Adrenal gland (tissue), 9 donors: ENCODE measurements at regions not wholly inside any gene's neighbourhood (a gene's known extent, or its start where the extent isn't known, plus 50 kb on each side); places are given as distances from the start of the nearest gene placed in this dataset.

ENCODE experiments used
- DNase-seq, 7 donors: peaks; one replicate each; pipeline ENCODE4 v3.0.0-alpha.2; 2019 to 2020
- H3K27ac ChIP-seq, 5 donors: fragments of 200-600 bp; sonication (generic) in 4 of 5; 1 replicate in 3 of 5; 2 replicates in 2 of 5; pipeline versions ENCODE4 v1.5.1 to v1.8.0; 2016 to 2020; ENCODE audit warnings: mild to moderate bottlenecking in 1 of 5
- H3K27me3 ChIP-seq: fragments of 200-600 bp; 2 replicates; pipeline ENCODE4 v1.8.0; 2021
- H3K36me3 ChIP-seq, 2 donors: fragments of 200-600 bp; replicated peaks in 1 of 2; 1 replicate in 1 of 2; 2 replicates in 1 of 2; pipeline versions ENCODE4 v1.5.1 to v1.8.0; 2018 to 2022
- H3K4me1 ChIP-seq, 2 donors: fragments of 200-600 bp; replicated peaks in 1 of 2; 1 replicate in 1 of 2; 2 replicates in 1 of 2; pipeline versions ENCODE4 v1.5.1 to v1.8.0; 2018 to 2021
- H3K4me3 ChIP-seq, 4 donors: fragments of 200-600 bp; sonication (generic) in 3 of 4; one replicate each; pipeline ENCODE4 v1.5.1; 2016 to 2018
- H3K9me3 ChIP-seq, 3 donors: fragments of 200-600 bp; sonication (generic) in 1 of 3; replicated peaks in 1 of 3; 1 replicate in 2 of 3; 2 replicates in 1 of 3; pipeline versions ENCODE4 v1.5.1 to v1.8.0; 2016 to 2021
- POLR2A ChIP-seq, 2 donors: fragments of 450-650 bp; IDR thresholded peaks; one replicate each; pipeline ENCODE4 v1.6.1; 2017; ENCODE audit warnings: antibody characterized with exemption in 2 of 2, mild to moderate bottlenecking in 2 of 2, moderate library complexity in 1 of 2
- WGBS, 4 donors: extraction: QIAGEN DNeasy Blood & Tissue Kit in 2 of 4; methylation state at CpG; one replicate each; pipeline versions ENCODE4 v1.1.5 to v1.1.7; 2013 to 2017; 5-methylcytosine and 5-hydroxymethylcytosine counted together
- intact Hi-C, 2 donors: fragments of 100-400 bp; cut with DNase I; formaldehyde crosslinking; loops; one replicate each; pipeline versions ENCODE4 v1.14.1 to v1.15.0; 2022 to 2023
- TF ChIP-seq, protein P1 (sequence below), 6 experiments: fragments of 450-650 bp in 4 of 6; fragments of 200-600 bp in 2 of 6; sonication (generic) in 1 of 6; IDR thresholded peaks; 1 replicate in 5 of 6; 2 replicates in 1 of 6; pipeline versions ENCODE4 v1.5.1 to v1.8.0; 2016 to 2021; ENCODE audit warnings: antibody characterized with exemption in 6 of 6, mild to moderate bottlenecking in 2 of 6, moderate library complexity in 1 of 6
- donor health status: healthy with polysubstance abuse.
- donor health status: Bipolar disorder and iron deficiency.
- donor health status: DM: yes; HTN: yes; CAD: no.
- donor health status: DM: no; HTN: no; CAD: no.
- donor health status: DM: no; HTN: no; CAD: no.

GRCh38 chr5:153224651-153225050 lies 265.8 kb upstream of the GRIA1 start:
- Histone ChIP-seq H3K4me1 (no peaks in the 10 kb centered on the region), H3K27me3 (no peaks in the 10 kb centered on the region), H3K9me3 (no peaks in the 10 kb centered on the region), H3K27ac (no peak overlapping the region), H3K36me3 (no peaks in the 10 kb centered on the region), H3K4me3 (no peak overlapping the region)
- no peak for DNase-seq
- intact Hi-C loops, result no loop called here
- TF ChIP-seq POLR2A (IDR thresholded peaks at IDR 0.05), result no peak
- TF ChIP-seq, protein P1, sequence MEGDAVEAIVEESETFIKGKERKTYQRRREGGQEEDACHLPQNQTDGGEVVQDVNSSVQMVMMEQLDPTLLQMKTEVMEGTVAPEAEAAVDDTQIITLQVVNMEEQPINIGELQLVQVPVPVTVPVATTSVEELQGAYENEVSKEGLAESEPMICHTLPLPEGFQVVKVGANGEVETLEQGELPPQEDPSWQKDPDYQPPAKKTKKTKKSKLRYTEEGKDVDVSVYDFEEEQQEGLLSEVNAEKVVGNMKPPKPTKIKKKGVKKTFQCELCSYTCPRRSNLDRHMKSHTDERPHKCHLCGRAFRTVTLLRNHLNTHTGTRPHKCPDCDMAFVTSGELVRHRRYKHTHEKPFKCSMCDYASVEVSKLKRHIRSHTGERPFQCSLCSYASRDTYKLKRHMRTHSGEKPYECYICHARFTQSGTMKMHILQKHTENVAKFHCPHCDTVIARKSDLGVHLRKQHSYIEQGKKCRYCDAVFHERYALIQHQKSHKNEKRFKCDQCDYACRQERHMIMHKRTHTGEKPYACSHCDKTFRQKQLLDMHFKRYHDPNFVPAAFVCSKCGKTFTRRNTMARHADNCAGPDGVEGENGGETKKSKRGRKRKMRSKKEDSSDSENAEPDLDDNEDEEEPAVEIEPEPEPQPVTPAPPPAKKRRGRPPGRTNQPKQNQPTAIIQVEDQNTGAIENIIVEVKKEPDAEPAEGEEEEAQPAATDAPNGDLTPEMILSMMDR (IDR thresholded peaks at IDR 0.05), result no peak

DNA sequence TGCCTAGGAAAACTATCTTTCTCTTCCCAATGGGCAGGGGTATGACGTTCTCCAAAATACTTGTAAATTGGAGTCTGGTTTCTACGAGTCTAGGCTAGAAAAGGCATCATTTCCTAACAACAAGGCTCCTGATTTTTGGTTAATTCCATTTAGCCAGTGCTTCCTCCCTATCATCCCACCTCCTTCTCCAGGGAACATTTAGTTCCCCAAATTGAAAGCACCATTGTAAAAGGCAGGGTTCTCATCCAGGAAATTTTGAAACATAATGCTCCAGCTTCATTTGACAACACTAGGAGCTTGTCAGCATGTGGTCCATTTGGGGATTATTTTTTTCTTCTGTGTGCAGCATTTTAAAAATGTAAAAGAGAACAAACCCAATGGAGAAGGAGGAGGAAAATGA lies 256.5 kb upstream of the GRIA1 start:
- no peak overlapping the region for H3K27ac ChIP-seq
- intact Hi-C loops, result no loop called here
- no peaks in the 10 kb centered on the region for H3K4me1 ChIP-seq
- H3K4me3 ChIP-seq, result no peak overlapping the region
- TF ChIP-seq, protein P1 (IDR thresholded peaks at IDR 0.05), result no peak
- no peak for TF ChIP-seq POLR2A (IDR thresholded peaks at IDR 0.05)
- DNase-seq, result no peak
- 61 to 74% (median 63%) methylated on average over 2 of the region's 2 CpGs for WGBS, 4 donors
- no peaks in the 10 kb centered on the region for H3K36me3 ChIP-seq
- no peaks in the 10 kb centered on the region for H3K9me3 ChIP-seq
- H3K27me3 ChIP-seq, result no peaks in the 10 kb centered on the region

DNA sequence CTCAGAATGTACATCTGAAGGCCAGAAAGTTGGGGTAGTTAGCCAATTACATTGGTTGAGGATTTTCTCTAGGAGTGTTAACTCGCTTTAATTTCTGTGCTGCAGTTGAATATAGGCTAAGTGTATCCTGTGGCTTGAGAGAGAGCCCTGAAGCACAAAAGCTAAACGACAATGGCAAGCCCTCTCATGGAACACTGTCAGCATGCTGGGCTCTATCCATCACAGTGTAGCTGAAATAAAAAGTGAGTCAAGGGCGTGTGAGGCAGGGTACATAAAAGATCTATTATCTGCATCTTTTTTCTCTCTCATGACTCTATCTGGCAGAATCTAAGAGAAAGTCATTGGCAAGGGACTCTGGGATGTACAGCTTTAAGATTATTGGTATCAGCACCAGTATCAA lies 254.2 kb upstream of the GRIA1 start:
- DNase-seq, result no peak

GRCh38 chr5:153237671-153238332 lies 252.7 kb upstream of the GRIA1 start:
- H3K27me3 ChIP-seq, result no peaks in the 10 kb centered on the region
- intact Hi-C loops, result no loop called here
- no peak overlapping the region for H3K4me3 ChIP-seq
- no peaks in the 10 kb centered on the region for H3K4me1 ChIP-seq
- DNase-seq, result no peak
- 38 to 76% (median 72%) methylated on average over 1 of the region's 1 CpG for WGBS, 4 donors
- TF ChIP-seq, protein P1 (IDR thresholded peaks at IDR 0.05), result no peak
- TF ChIP-seq POLR2A (IDR thresholded peaks at IDR 0.05), result no peak
- no peaks in the 10 kb centered on the region for H3K36me3 ChIP-seq
- no peak overlapping the region for H3K27ac ChIP-seq
- no peaks in the 10 kb centered on the region for H3K9me3 ChIP-seq

More for the DNA sequence above, 254.2 kb upstream of the GRIA1 start:
- H3K4me1 ChIP-seq, result no peaks in the 10 kb centered on the region
- no peaks in the 10 kb centered on the region for H3K27me3 ChIP-seq
- intact Hi-C loops, result no loop called here
- H3K36me3 ChIP-seq, result no peaks in the 10 kb centered on the region
- TF ChIP-seq POLR2A (IDR thresholded peaks at IDR 0.05), result no peak
- TF ChIP-seq, protein P1 (IDR thresholded peaks at IDR 0.05), result no peak
- 41 to 57% (median 54%) methylated on average over 3 of the region's 3 CpGs for WGBS, 4 donors
- no peak overlapping the region for H3K4me3 ChIP-seq
- H3K9me3 ChIP-seq, result no peaks in the 10 kb centered on the region
- H3K27ac ChIP-seq, result no peak overlapping the region
